Iris pigment epithelial cell (primary cell): ENCODE measurements at regions not wholly inside any gene's neighbourhood (a gene's known extent, or its start where the extent isn't known, plus 50 kb on each side); places are given as distances from the start of the nearest gene placed in this dataset.
"Not testable (repeated sequence)": the region's sequence is repeated elsewhere in the genome, so short reads cannot be mapped to it uniquely, and the experiment has no call there.

Experiments
- DNase-seq: peaks from one replicate; pipeline ENCODE4 v3.0.0-alpha.2; 2011; ENCODE audit warnings: low read depth

GRCh38 chr22:27094633-27095308 is 437.4 kb downstream of the MIAT start:
- DNase-seq, result no peak

- no peak for DNase-seq
These were observed 440.1 kb downstream of the MIAT start for GRCh38 chr22:27097506-27097905.

- no peak for DNase-seq
These were observed 440.5 kb downstream of the MIAT start for GRCh38 chr22:27097933-27098332.

- no peak for DNase-seq
These were observed 442.7 kb downstream of the MIAT start for GRCh38 chr22:27099946-27100722.

GRCh38 chr22:27100789-27101188 is 443.4 kb downstream of the MIAT start:
- DNase-seq, result peak; percentile 58

- no peak for DNase-seq
These were observed 443.9 kb downstream of the MIAT start for GRCh38 chr22:27101288-27101687.

- no peak for DNase-seq
These were observed 447.1 kb downstream of the MIAT start for GRCh38 chr22:27104449-27104848.

GRCh38 chr22:27105142-27106025 is 448.0 kb downstream of the MIAT start:
- DNase-seq, result peak; percentile 97

GRCh38 chr22:27106985-27107384 is 449.6 kb downstream of the MIAT start:
- no peak for DNase-seq

- DNase-seq, result no peak
These were observed 450.0 kb downstream of the MIAT start for GRCh38 chr22:27107386-27107785.

- peak; percentile 99 for DNase-seq
These were observed 450.4 kb downstream of the MIAT start for GRCh38 chr22:27107824-27108223.

- peak; percentile 68 for DNase-seq
These were observed 451.2 kb downstream of the MIAT start for GRCh38 chr22:27108425-27109114.

- DNase-seq, result not testable (repeated sequence)
These were observed 452.0 kb downstream of the MIAT start for GRCh38 chr22:27109406-27109805.

GRCh38 chr22:27110665-27111451 is 453.5 kb downstream of the MIAT start:
- DNase-seq, result peak; percentile 71

GRCh38 chr22:27111796-27112672 is 454.6 kb downstream of the MIAT start:
- DNase-seq, result no peak

GRCh38 chr22:27113211-27113635 is 455.8 kb downstream of the MIAT start:
- peak; percentile 95 for DNase-seq

GRCh38 chr22:27113641-27114040 is 456.3 kb downstream of the MIAT start:
- no peak for DNase-seq

- DNase-seq, result no peak
These were observed 456.8 kb downstream of the MIAT start for GRCh38 chr22:27114186-27114585.

- no peak for DNase-seq
These were observed 458.0 kb downstream of the MIAT start for GRCh38 chr22:27115410-27115809.

GRCh38 chr22:27115816-27116256 is 458.4 kb downstream of the MIAT start:
- peak; percentile 81 for DNase-seq
